ENCODE measurements at regions not wholly inside any gene's neighbourhood (a gene's known extent, or its start where the extent isn't known, plus 50 kb on each side); places are given as distances from the start of the nearest gene placed in this dataset.
"Not testable (repeated sequence)": the region's sequence is repeated elsewhere in the genome, so short reads cannot be mapped to it uniquely, and the experiment has no call there.

DNA sequence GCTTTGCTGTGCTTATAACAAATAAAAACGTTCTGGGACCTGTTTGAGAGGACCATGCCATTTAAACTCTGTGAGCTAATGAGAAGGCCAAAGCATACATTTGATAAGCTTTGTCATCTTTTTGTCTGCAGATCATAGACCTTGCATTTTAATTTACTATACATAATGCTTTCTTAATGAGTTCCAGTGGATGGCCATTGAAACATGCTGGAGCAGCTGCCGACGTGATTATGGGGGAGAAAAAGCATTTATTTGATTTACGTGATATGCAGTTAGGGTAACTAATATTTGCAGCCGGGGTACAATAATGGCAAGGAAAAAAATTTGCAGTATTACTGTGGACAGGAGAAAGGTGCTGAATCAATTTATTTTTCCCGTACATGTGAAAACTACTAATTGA lies 240.2 kb downstream of the FAT3 start:
- Histone ChIP-seq H3K9me3 (no peaks in the 10 kb centered on the region), H3K4me3 (no peak overlapping the region), H3K27me3 (no peaks in the 10 kb centered on the region), H3K36me3 (no peaks in the 10 kb centered on the region), H3K27ac (no peak overlapping the region), H3K4me1 (no peaks in the 10 kb centered on the region)
- TF ChIP-seq, protein P1, sequence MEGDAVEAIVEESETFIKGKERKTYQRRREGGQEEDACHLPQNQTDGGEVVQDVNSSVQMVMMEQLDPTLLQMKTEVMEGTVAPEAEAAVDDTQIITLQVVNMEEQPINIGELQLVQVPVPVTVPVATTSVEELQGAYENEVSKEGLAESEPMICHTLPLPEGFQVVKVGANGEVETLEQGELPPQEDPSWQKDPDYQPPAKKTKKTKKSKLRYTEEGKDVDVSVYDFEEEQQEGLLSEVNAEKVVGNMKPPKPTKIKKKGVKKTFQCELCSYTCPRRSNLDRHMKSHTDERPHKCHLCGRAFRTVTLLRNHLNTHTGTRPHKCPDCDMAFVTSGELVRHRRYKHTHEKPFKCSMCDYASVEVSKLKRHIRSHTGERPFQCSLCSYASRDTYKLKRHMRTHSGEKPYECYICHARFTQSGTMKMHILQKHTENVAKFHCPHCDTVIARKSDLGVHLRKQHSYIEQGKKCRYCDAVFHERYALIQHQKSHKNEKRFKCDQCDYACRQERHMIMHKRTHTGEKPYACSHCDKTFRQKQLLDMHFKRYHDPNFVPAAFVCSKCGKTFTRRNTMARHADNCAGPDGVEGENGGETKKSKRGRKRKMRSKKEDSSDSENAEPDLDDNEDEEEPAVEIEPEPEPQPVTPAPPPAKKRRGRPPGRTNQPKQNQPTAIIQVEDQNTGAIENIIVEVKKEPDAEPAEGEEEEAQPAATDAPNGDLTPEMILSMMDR (IDR thresholded peaks at IDR 0.05) = no peak
- no peak for DNase-seq (ENCODE audit: low spot score in 2 of 2)
- intact Hi-C loops (cut with DNase I) = no loop called here

DNA sequence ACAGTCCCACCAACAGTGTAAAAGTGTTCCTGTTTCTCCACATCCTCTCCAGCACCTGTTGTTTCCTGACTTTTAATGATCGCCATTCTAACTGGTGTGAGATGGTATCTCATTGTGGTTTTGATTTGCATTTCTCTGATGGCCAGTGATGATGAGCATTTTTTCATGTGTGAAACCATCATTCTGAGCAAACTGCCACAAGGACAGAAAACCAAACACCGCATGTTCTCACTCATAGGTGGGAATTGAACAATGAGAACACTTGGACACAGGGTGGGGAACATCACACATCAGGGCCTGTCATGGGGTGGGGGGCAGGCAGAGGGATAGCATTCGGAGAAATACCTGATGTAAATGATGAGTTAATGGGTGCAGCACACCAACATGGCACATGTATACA lies 240.8 kb downstream of the FAT3 start:
- H3K36me3 ChIP-seq; H3K9me3 ChIP-seq; H3K27ac ChIP-seq; H3K27me3 ChIP-seq; H3K4me3 ChIP-seq; intact Hi-C loops (cut with DNase I); DNase-seq (ENCODE audit: low spot score in 2 of 2); H3K4me1 ChIP-seq: not testable (repeated sequence)

DNA sequence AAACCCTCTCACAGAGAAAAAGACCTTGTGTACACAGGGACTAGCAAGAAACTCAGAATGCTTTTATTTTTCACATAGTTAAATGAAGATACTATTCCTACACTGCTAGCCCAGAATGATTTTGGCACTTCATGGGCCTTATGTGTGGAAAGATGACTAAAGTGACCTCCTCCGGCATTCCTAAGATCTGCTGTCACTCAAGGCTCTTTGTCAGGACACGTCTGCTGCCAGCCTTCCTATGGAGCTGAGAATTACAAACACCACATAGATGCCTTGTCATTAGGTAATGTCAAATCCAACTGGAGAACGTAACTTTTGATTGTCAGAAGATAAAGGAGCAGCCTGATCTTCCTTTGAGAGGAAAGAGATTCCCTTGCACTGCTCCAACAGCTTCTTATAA lies 249.1 kb downstream of the FAT3 start:
- DNase-seq (ENCODE audit: low spot score in 2 of 2) = no peak
- H3K27me3 ChIP-seq = no peaks in the 10 kb centered on the region
- intact Hi-C loops (cut with DNase I) = no loop called here
- H3K9me3 ChIP-seq = no peaks in the 10 kb centered on the region
- no peak overlapping the region for H3K27ac ChIP-seq
- H3K36me3 ChIP-seq = no peaks in the 10 kb centered on the region
- no peak overlapping the region for H3K4me3 ChIP-seq
- TF ChIP-seq, protein P1 (IDR thresholded peaks at IDR 0.05) = no peak
- no peaks in the 10 kb centered on the region for H3K4me1 ChIP-seq

DNA sequence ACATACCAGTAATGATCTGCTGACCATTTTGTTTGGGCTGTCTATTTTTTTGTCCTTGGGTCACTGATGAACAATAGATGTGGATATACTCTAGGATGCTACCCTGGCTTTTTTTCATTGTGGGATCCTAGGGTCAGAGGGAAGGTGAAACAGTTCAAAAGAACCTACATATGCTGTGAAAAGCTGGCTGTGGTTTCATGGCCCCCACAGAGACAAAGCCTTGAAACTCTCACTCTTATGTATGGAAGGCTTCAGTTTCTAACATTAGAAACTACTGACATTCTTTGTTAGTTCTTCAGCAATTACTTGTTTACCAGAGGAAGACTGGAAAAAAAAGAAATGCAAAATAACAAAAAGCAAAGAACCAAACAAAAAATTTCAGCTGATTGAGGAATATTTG lies 250.7 kb downstream of the FAT3 start:
- DNase-seq (ENCODE audit: low spot score in 2 of 2) = no peak
- H3K36me3 ChIP-seq = no peaks in the 10 kb centered on the region
- no peaks in the 10 kb centered on the region for H3K27me3 ChIP-seq
- no peak overlapping the region for H3K4me3 ChIP-seq
- H3K27ac ChIP-seq = no peak overlapping the region
- no peaks in the 10 kb centered on the region for H3K4me1 ChIP-seq
- TF ChIP-seq, protein P1 (IDR thresholded peaks at IDR 0.05) = no peak
- no peaks in the 10 kb centered on the region for H3K9me3 ChIP-seq
- intact Hi-C loops (cut with DNase I) = no loop called here

DNA sequence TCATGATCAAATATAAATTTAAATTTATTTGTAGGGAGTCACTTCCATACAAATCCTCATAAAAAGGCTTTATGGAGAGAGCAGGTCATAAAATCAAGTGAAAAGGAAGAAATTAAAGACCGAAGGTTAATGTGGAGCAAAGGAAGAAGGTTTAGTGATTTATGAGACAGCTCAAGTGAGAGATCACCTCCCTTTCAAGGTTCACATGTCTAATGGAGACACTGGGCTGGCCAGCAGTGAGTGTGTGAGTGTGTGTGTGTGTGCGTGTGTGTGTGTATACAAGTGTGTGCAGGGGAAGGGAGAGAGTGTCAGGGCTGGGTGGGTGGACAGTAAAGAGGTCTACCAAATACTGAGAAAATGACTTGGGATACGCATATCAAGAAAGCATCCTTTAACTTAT lies 251.2 kb downstream of the FAT3 start:
- TF ChIP-seq, protein P1 (IDR thresholded peaks at IDR 0.05) = no peak
- Histone ChIP-seq H3K9me3 (no peaks in the 10 kb centered on the region), H3K4me1 (no peaks in the 10 kb centered on the region), H3K27me3 (no peaks in the 10 kb centered on the region), H3K36me3 (no peaks in the 10 kb centered on the region), H3K4me3 (no peak overlapping the region), H3K27ac (no peak overlapping the region)
- DNase-seq (ENCODE audit: low spot score in 2 of 2) = no peak
- intact Hi-C loops (cut with DNase I) = no loop called here

DNA sequence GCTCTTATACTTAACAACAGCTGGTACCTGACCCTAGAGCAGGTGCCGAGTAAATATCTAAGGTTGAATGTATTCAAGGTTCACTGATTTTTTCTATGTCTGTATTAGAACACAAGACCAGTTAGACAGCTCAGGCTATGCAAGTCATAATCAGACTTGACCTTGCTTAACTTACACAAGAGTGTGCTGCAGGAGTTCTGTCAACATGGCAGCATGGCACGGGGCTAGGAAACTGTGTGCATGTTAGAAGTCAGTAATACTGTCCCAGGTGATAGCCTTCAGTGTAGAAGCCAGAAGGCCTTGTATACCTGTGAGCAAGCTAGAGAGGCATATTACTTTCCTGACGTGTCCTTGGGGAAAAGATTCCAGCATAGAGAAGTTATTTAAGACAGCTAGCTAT lies 253.1 kb downstream of the FAT3 start:
- Histone ChIP-seq H3K4me1 (no peaks in the 10 kb centered on the region), H3K9me3 (no peaks in the 10 kb centered on the region), H3K4me3 (no peak overlapping the region), H3K27ac (no peak overlapping the region), H3K36me3 (no peaks in the 10 kb centered on the region), H3K27me3 (no peaks in the 10 kb centered on the region)
- DNase-seq (ENCODE audit: low spot score in 2 of 2) = no peak
- TF ChIP-seq, protein P1 (IDR thresholded peaks at IDR 0.05) = no peak
- intact Hi-C loops (cut with DNase I) = no loop called here

Measured in ascending aorta (tissue), 2 donors.